ENCODE measurements at regions not wholly inside any gene's neighbourhood (a gene's known extent, or its start where the extent isn't known, plus 50 kb on each side); places are given as distances from the start of the nearest gene placed in this dataset.
"Not testable (repeated sequence)": the region's sequence is repeated elsewhere in the genome, so short reads cannot be mapped to it uniquely, and the experiment has no call there.

DNA sequence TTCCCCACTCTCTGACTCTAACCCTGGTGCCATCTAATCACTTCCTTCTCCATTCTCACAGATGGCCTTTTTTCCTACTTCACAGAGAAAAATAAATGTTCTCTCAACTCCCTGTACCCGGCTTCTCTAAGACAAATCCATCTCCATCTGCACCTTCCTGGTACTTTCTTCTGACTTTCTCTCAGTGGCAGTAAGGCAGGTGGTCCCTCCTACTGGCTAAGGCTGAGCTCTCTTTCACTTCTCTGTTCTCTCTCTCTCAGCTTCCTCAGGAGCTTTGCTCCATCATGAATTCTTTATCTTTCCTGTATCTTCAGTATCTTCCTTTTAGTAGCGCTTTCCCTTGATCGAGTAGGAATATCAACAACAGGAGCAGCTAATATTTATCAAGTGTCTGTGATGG is 421.6 kb downstream of the TMEM135 start:
- Histone ChIP-seq H3K36me3 (ENCODE audit: insufficient read depth, low read depth, low read length) (no peaks in the 10 kb centered on the region), H3K27me3 (ENCODE audit: insufficient read depth, low read length) (no peaks in the 10 kb centered on the region), H3K27ac (ENCODE audit: low read length) (no peak overlapping the region), H3K9ac (ENCODE audit: low read depth, low read length) (no peak overlapping the region), H3K4me3 (ENCODE audit: low read length) (no peak overlapping the region), H3K9me3 (ENCODE audit: insufficient read depth, low read depth, low read length) (no peaks in the 10 kb centered on the region), H3K4me1 (ENCODE audit: insufficient read depth, low read length) (no peaks in the 10 kb centered on the region)

DNA sequence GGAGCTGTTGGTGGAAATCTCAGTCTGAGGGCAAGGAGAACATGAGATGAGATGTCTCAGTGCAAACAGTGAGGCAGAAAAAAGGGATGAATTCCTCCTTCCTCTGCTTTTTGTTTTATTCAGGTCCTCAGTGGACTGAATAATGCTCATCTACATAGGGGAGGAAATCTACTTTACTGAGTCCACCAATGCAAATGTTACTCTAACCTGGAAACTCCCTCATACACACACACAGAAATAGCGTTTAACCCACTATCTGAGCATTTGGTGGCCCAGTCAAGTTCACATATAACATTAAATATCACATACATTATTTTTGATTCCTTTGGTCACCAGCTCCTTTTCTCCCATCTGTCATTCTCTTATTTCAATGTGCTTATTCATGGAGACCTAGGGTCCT is 418.8 kb downstream of the TMEM135 start:
- no peaks in the 10 kb centered on the region for H3K4me1 ChIP-seq (ENCODE audit: insufficient read depth, low read length)
- H3K9ac ChIP-seq (ENCODE audit: low read depth, low read length), result no peak overlapping the region
- H3K36me3 ChIP-seq (ENCODE audit: insufficient read depth, low read depth, low read length), result no peaks in the 10 kb centered on the region
- no peaks in the 10 kb centered on the region for H3K9me3 ChIP-seq (ENCODE audit: insufficient read depth, low read depth, low read length)
- no peak overlapping the region for H3K4me3 ChIP-seq (ENCODE audit: low read length)
- H3K27me3 ChIP-seq (ENCODE audit: insufficient read depth, low read length), result no peaks in the 10 kb centered on the region
- H3K27ac ChIP-seq (ENCODE audit: low read length), result no peak overlapping the region

DNA sequence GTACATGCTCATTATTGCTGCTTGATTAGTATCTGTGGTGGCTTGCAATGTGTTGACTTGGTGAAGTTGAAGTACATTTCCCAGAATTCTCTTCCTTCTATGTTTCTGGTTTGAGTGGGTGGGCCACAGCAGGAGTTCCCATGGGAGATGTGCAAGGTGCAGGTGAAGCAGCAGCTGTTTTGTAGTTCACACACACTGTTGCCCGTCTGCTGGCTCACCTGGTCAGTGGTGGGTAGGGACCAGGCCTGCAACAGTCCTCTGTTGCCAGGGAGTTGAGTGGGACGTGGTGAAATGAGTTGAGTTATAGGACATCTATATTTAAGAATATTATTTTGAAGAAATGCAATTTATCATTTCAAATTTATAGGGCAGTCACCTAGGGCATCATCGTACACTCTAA is 417.4 kb downstream of the TMEM135 start:
- H3K4me1 ChIP-seq (ENCODE audit: insufficient read depth, low read length), result no peaks in the 10 kb centered on the region

DNA sequence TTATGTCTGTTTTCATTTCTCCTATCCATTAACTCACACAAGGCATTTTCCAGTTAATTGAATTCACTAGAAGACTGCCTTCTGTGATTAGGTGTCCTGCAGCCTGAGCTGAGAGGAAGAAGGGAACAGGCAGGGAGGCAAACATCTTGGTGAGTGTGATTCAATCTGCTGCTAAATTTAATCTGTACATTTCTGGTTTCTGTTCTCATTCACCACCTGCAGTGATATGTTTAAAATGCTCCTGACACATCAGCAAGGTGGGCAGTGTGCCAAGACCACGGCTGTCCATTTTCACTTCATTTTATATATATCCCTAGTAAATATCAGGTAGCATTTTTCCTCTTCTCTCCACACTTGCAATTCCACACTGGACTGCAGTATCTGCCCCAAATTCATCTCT is 416.5 kb downstream of the TMEM135 start:
- Histone ChIP-seq H3K4me1 (ENCODE audit: insufficient read depth, low read length) (no peaks in the 10 kb centered on the region), H3K9ac (ENCODE audit: low read depth, low read length) (no peak overlapping the region), H3K4me3 (ENCODE audit: low read length) (no peak overlapping the region), H3K27me3 (ENCODE audit: insufficient read depth, low read length) (no peaks in the 10 kb centered on the region), H3K36me3 (ENCODE audit: insufficient read depth, low read depth, low read length) (no peaks in the 10 kb centered on the region), H3K27ac (ENCODE audit: low read length) (no peak overlapping the region), H3K9me3 (ENCODE audit: insufficient read depth, low read depth, low read length) (no peaks in the 10 kb centered on the region)

More for the DNA sequence above, 417.4 kb downstream of the TMEM135 start:
- Histone ChIP-seq H3K4me3 (ENCODE audit: low read length) (no peak overlapping the region), H3K9me3 (ENCODE audit: insufficient read depth, low read depth, low read length) (no peaks in the 10 kb centered on the region), H3K9ac (ENCODE audit: low read depth, low read length) (no peak overlapping the region), H3K27ac (ENCODE audit: low read length) (no peak overlapping the region), H3K36me3 (ENCODE audit: insufficient read depth, low read depth, low read length) (no peaks in the 10 kb centered on the region), H3K27me3 (ENCODE audit: insufficient read depth, low read length) (no peaks in the 10 kb centered on the region)

DNA sequence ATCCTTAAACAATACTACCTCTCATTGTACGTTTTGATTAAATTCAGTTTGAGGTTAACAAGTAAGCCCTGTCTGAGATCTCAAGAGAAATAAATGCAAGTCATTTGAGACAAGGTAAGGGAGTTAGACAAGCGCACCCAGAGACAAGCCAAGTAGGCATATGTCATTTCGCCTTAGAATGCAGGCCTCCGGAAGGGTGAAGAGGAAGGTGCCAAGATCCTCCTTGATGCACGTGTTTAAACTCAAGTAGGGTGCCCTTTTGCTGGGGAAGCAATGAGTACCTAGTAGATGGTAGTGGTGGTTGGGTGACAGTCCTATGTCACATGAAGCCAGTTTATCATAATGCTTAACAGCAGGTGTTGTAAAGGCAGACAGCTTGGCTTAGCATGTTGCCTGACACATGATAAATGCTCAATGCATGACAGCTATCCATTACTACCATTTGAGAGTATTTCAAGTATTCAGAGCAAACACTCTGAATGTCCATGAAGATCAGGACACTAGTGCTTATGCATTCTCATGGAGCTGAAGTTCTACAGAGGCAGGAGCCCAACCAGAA is 415.9 kb downstream of the TMEM135 start:
- H3K36me3 ChIP-seq (ENCODE audit: insufficient read depth, low read depth, low read length), result no peaks in the 10 kb centered on the region
- H3K27me3 ChIP-seq (ENCODE audit: insufficient read depth, low read length), result no peaks in the 10 kb centered on the region
- H3K9me3 ChIP-seq (ENCODE audit: insufficient read depth, low read depth, low read length), result no peaks in the 10 kb centered on the region
- H3K27ac ChIP-seq (ENCODE audit: low read length), result no peak overlapping the region
- no peak overlapping the region for H3K9ac ChIP-seq (ENCODE audit: low read depth, low read length)
- H3K4me1 ChIP-seq (ENCODE audit: insufficient read depth, low read length), result no peaks in the 10 kb centered on the region
- no peak overlapping the region for H3K4me3 ChIP-seq (ENCODE audit: low read length)

DNA sequence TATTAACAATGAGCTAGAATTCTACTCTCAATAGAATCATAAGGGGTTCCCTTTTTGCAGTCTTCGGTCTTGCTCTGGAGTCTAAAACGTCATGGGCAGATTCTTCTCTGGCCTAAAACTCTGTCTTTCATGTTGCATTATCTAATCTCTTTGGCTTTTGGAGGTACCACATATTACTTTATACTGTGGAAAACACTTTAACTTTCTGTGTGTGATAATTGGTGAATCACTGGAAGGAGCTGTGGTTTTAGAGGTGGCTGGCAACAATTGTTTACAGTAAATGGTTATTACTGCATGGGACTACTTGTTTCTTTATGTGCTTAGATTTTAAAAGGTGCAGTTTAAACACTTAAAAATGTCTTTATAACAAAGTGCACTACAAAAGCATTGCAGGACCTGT is 414.3 kb downstream of the TMEM135 start:
- not testable (repeated sequence) for H3K27me3 ChIP-seq (ENCODE audit: insufficient read depth, low read length); H3K27ac ChIP-seq (ENCODE audit: low read length); H3K36me3 ChIP-seq (ENCODE audit: insufficient read depth, low read depth, low read length); H3K4me1 ChIP-seq (ENCODE audit: insufficient read depth, low read length); H3K9ac ChIP-seq (ENCODE audit: low read depth, low read length); H3K9me3 ChIP-seq (ENCODE audit: insufficient read depth, low read depth, low read length); H3K4me3 ChIP-seq (ENCODE audit: low read length)

DNA sequence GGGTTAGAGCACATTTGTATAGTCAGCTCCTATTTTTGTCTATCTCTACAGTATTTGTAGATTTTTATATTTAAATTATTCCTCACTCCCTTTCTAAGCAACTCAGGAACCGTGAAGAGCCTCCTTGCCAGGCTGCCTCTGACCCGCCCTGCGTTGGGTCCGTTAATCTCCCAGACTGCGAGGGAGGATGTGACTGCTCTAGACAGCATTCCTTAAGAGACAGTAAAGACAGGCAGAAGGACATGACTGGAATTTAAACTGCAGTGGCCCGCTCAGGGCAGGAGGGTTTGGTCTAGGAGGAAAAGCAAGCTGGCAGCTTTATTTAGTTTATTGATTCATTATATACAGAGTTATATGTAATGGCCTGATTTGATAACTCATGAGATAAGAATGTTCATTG is 413.7 kb downstream of the TMEM135 start:
- no peaks in the 10 kb centered on the region for H3K4me1 ChIP-seq (ENCODE audit: insufficient read depth, low read length)
- no peak overlapping the region for H3K27ac ChIP-seq (ENCODE audit: low read length)
- H3K9ac ChIP-seq (ENCODE audit: low read depth, low read length), result no peak overlapping the region
- H3K4me3 ChIP-seq (ENCODE audit: low read length), result no peak overlapping the region
- H3K27me3 ChIP-seq (ENCODE audit: insufficient read depth, low read length), result no peaks in the 10 kb centered on the region
- H3K36me3 ChIP-seq (ENCODE audit: insufficient read depth, low read depth, low read length), result no peaks in the 10 kb centered on the region
- H3K9me3 ChIP-seq (ENCODE audit: insufficient read depth, low read depth, low read length), result no peaks in the 10 kb centered on the region

DNA sequence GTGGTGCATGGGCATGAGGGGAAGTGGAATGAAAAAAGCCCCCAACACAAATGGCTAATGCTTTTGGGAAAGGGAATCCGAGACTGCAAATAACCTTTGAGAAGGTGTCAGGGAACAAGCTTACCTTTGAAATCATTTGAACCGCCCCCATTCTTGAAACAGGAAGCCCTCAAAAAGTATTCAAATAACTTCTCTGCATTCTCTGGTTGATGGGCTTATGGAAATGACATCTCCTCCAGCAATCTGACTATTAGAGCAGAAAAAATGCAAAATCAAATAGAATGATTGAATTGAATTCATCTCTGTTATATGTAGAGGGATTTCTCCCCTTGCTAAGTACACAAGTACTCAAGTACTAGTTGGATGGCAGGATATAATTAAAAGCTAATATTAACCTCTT is 409.9 kb downstream of the TMEM135 start:
- H3K4me1 ChIP-seq (ENCODE audit: insufficient read depth, low read length), result no peaks in the 10 kb centered on the region

DNA sequence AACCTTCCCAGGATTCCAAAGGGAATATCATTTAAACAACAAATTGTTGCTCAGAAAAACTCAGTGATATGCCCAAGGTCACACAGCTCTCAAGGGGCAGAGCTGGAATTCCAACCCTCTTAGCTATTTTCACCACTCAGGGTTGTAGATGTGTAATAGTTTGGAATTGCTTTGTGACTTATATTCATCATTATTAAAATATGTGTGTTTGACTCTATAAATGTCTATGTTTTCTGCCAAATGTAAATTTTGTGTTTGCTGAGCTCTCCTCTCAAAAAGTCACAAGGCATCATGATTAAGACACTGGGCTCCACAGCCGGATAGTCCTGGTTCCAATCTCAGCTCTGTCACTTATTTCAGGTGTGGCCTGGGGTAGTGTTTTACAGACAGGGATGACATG is 407.3 kb downstream of the TMEM135 start:
- Histone ChIP-seq H3K27ac (ENCODE audit: low read length) (no peak overlapping the region), H3K4me1 (ENCODE audit: insufficient read depth, low read length) (no peaks in the 10 kb centered on the region), H3K36me3 (ENCODE audit: insufficient read depth, low read depth, low read length) (no peaks in the 10 kb centered on the region), H3K9me3 (ENCODE audit: insufficient read depth, low read depth, low read length) (no peaks in the 10 kb centered on the region), H3K9ac (ENCODE audit: low read depth, low read length) (no peak overlapping the region), H3K4me3 (ENCODE audit: low read length) (no peak overlapping the region), H3K27me3 (ENCODE audit: insufficient read depth, low read length) (no peaks in the 10 kb centered on the region)

More for the DNA sequence above, 409.9 kb downstream of the TMEM135 start:
- no peaks in the 10 kb centered on the region for H3K27me3 ChIP-seq (ENCODE audit: insufficient read depth, low read length)
- H3K9ac ChIP-seq (ENCODE audit: low read depth, low read length), result no peak overlapping the region
- no peak overlapping the region for H3K4me3 ChIP-seq (ENCODE audit: low read length)
- no peak overlapping the region for H3K27ac ChIP-seq (ENCODE audit: low read length)
- no peaks in the 10 kb centered on the region for H3K36me3 ChIP-seq (ENCODE audit: insufficient read depth, low read depth, low read length)
- no peaks in the 10 kb centered on the region for H3K9me3 ChIP-seq (ENCODE audit: insufficient read depth, low read depth, low read length)

DNA sequence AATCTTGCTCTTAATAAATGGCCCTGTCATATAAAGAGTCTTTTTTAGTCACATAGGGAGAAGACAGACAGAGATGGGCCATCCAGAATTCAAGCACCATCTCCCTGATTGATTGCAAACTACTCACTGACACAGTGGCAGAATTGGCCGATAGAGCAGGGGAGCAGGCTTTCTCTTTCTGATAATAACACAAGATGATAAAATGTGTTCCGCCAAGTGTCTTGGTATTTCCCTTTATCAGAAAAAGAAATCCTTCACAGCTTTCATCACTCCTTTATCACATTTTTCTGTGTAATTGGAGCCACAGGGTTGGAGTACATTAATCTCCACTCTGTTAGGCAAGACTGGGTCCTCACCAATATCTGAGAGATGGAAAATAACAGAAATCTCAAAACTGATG is 406.0 kb downstream of the TMEM135 start:
- Histone ChIP-seq H3K36me3 (ENCODE audit: insufficient read depth, low read depth, low read length) (no peaks in the 10 kb centered on the region), H3K4me1 (ENCODE audit: insufficient read depth, low read length) (no peaks in the 10 kb centered on the region), H3K27me3 (ENCODE audit: insufficient read depth, low read length) (no peaks in the 10 kb centered on the region), H3K4me3 (ENCODE audit: low read length) (no peak overlapping the region), H3K9me3 (ENCODE audit: insufficient read depth, low read depth, low read length) (no peaks in the 10 kb centered on the region), H3K27ac (ENCODE audit: low read length) (no peak overlapping the region), H3K9ac (ENCODE audit: low read depth, low read length) (no peak overlapping the region)

DNA sequence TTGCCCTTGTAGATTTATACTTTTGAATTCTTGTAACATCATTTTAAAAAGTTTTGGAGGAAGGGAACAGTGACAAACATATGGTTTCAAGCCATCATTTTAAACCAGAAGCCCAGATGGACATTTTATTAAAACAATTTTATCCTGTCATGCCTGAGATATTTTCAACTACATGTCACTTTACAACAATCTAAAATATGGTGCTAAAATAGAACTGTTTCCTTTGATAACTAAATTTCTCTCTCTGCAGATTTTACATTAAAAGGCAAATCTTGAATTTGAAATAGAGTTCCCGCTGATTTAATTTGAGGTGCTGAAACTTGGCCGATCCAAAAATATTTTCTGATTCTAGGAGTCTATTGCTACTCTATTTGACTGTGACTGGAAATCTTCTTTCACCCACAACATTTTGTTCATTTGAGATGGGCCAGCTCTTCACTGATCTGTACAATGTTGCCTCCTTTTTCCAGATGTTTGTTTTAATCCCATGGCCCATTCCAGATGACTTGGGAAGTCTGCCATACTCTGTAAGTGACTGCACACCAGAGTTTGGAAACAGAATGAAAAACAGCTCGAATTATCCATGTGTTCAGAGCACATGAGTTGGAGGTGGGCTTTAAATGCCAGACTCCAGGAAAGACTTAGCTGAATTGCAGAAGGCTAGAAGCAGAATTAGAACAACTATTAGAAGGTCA is 402.5 kb downstream of the TMEM135 start:
- Histone ChIP-seq H3K9ac (ENCODE audit: low read depth, low read length) (no peak overlapping the region), H3K4me3 (ENCODE audit: low read length) (no peak overlapping the region), H3K4me1 (ENCODE audit: insufficient read depth, low read length) (no peaks in the 10 kb centered on the region), H3K9me3 (ENCODE audit: insufficient read depth, low read depth, low read length) (no peaks in the 10 kb centered on the region), H3K36me3 (ENCODE audit: insufficient read depth, low read depth, low read length) (no peaks in the 10 kb centered on the region), H3K27ac (ENCODE audit: low read length) (no peak overlapping the region), H3K27me3 (ENCODE audit: insufficient read depth, low read length) (no peaks in the 10 kb centered on the region)

DNA sequence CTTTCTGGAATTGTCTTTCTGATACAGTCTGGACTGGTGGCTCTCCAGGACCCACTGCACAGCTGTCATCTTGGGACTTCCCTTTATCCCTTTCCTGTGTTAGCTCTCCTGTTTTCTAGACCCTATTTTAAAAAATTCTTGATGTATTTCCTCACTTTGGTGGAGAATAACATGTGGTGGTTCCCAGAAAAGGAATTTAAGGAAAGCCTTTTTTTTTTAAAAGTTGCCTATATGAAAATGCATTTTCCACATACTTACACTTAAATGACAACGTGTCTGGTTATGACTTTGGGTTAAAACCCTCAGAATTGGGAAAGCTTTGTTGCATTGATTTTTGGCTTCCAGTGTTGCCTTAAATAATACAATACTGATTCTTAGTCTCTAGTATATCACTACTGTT is 400.7 kb downstream of the TMEM135 start:
- Histone ChIP-seq H3K9me3 (ENCODE audit: insufficient read depth, low read depth, low read length) (no peaks in the 10 kb centered on the region), H3K27me3 (ENCODE audit: insufficient read depth, low read length) (no peaks in the 10 kb centered on the region), H3K4me1 (ENCODE audit: insufficient read depth, low read length) (no peaks in the 10 kb centered on the region), H3K4me3 (ENCODE audit: low read length) (no peak overlapping the region), H3K36me3 (ENCODE audit: insufficient read depth, low read depth, low read length) (no peaks in the 10 kb centered on the region), H3K9ac (ENCODE audit: low read depth, low read length) (no peak overlapping the region), H3K27ac (ENCODE audit: low read length) (no peak overlapping the region)
